ENCODE measurements at regions not wholly inside any gene's neighbourhood (a gene's known extent, or its start where the extent isn't known, plus 50 kb on each side); places are given as distances from the start of the nearest gene placed in this dataset.
"Not testable (repeated sequence)": the region's sequence is repeated elsewhere in the genome, so short reads cannot be mapped to it uniquely, and the experiment has no call there.

- DNase-seq (ENCODE audit: low read depth): no peak
These were observed 338.1 kb downstream of the DHRSX start for GRCh38 chrX:2162695-2163094.

DNA sequence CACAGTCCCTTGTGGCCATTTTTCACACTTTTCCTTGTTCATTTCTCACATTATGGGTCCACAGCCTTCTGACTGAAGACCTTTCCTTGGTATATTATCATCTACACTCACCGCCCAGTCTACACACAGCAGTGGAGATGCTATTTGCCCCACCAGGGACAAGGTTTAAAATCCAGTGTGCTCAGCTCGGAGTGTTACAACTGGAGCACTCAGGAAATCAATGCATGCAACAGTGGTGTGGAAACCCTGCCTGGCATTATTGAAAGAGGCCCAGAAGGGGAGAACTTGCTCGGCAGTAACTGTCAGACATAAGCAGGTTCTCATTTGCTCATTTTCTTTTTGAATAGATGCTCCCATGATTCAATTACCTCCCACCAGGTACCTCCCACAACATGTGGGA lies 340.9 kb downstream of the DHRSX start:
- no peak for DNase-seq (ENCODE audit: low read depth)

DNA sequence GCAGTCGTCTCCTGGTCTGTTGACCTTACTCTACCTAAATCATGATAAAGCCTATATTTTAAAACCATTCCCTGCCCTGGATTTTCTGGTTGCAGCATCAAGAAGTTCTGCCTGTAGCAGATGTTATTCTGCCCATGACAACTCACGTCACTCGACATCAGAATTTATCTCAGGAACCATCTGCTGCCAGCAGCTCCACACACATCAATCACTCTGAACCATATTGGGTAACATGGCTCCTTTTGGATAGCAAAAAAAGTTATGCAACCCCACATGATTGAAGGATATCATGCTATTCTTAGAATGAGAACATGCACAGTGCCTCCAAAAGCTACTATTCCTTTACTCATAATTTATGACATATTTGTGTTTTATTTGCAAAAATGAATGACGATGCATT lies 341.4 kb downstream of the DHRSX start:
- no peak for DNase-seq (ENCODE audit: low read depth)

DNA sequence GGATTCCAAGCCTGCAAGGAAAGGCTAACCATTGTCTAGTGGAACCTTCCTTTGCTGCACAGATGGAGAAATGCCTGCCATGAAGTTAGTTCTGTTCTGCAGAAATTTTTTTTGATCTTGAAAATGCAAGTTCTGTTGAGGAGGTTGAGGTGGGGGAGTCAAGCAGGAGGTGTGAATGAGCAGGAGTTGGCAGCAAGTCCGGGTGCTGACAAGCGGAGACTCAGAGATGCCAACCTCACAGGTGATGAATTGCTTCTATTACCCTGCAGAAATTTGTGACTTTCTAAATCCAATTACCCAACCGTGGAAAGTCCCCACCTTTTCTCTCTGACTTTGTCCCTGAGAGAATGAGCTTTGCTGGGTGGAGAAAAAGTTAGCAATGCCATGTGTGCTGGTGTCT lies 350.1 kb downstream of the DHRSX start:
- no peak for DNase-seq (ENCODE audit: low read depth)

DNA sequence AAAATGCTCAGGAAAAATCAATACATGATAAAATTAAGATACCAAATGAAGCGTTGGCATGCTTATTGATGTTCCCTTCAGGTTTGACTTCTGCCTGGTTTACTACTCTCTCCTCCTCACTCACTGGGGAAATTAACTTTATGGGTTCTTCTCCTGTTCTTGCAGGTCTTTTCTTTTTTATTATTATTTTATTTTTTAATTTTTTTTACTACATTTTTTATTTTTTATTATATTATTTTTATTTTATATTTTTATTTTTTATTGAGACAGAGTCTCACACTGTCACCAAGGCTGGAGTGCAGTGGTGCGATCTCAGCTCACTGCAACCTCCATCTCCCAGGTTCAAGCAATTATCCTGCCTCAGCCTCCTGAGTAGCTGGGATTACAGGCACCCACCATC lies 350.8 kb downstream of the DHRSX start:
- DNase-seq (ENCODE audit: low read depth): not testable (repeated sequence)

DNA sequence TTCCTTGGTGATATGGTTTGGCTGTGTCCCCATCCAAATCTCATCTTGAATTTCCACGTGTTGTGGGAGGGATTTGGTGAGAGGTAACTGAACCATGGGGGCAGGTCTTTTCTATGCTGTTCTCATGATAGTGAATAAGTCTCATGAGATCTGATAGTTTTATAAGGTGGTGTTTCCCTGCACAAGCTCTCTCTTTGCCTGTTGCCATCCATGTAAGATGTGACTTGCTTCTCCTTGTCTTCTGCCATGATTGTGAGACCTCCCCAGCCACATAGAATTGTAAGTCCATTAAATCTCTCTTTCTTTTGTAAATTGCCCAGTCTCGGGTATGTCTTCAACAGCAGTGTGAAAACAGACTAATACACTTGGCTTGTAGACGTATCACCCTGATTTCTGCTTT lies 351.7 kb downstream of the DHRSX start:
- DNase-seq (ENCODE audit: low read depth): not testable (repeated sequence)

DNA sequence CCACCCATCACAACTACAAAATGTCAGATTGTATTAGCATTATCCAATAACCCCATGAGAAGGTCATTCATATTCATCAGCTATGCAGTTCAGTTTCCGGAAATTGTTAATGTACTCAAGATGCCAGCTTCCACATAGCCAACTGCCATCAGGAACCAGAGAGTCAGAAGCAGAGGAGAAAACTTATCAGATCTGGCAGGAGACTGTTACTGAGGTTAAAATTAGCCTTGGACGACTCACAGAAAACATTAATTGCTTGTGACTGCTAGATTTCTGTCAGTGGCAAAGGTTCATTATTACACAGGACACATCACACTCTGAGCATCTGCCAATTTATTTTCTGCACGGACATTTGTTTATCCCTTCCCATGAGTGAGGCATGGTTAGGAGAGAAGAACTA lies 352.8 kb downstream of the DHRSX start:
- peak; percentile 78 for DNase-seq (ENCODE audit: low read depth)

- DNase-seq (ENCODE audit: low read depth): peak; percentile 82
These were observed 354.9 kb downstream of the DHRSX start for GRCh38 chrX:2145692-2146367.

GRCh38 chrX:2137882-2138281 lies 362.9 kb downstream of the DHRSX start:
- DNase-seq (ENCODE audit: low read depth): no peak

DNA sequence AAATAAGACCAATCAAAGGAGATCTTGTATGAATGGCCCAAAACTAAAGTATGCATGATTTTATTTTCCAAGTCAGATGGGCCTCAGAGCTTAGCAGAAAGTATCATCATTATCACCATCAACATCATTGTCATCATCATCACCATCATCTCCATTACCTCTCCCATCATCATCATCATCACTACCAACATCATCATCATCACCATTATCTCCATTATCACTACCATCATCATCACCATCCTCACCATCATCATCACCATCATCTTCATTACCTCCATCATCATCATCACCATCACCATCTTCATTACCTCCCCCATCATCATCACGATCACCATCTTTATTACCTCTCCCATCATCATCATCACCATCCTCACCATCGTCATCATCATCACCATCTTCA lies 363.9 kb downstream of the DHRSX start:
- no peak for DNase-seq (ENCODE audit: low read depth)

DNA sequence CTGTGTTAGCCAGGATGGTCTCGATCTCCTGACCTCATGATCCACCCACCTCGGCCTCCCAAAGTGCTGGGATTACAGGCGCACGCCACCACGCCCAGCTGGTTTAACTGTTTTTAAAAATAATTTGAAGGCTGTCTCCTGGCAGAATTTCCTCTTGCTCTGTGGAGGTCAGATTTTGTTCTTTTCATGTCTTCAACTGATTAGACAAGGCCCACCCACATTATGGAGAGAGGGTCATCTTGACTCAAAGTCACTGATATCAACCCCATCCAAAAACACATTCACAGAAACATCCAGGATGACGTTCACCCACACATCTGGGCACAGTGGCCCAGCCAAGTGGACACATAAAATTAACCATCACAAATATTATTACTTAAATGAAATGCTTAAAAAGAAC lies 365.4 kb downstream of the DHRSX start:
- DNase-seq (ENCODE audit: low read depth): no peak

DNA sequence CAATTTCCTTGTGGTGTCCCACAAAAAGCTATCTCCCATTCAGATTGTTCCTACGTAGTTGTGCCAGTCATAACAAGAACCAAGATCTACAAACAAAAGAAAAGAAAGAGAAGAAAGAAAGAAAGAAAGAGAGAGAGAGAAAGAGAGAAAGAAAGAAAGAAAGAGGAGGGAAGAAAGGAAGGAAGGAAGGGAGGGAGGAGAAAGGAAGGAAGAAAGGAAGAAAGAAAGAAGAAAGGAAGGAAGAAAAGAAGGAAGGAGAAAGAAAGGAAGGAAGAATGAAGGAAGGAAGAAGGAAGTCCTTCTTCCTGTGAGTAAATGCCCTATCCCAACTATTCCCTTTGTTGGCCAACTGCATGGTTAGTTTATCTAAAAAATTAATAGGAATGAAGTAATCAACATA lies 366.0 kb downstream of the DHRSX start:
- DNase-seq (ENCODE audit: low read depth): no peak

Measured in M059J (cell line).